Uterus (tissue), 2 donors: ENCODE measurements at regions not wholly inside any gene's neighbourhood (a gene's known extent, or its start where the extent isn't known, plus 50 kb on each side); places are given as distances from the start of the nearest gene placed in this dataset.

Experiments
- CTCF ChIP-seq, 4 experiments: fragments of 200-600 bp in 2 of 4; fragments of 450-650 bp in 2 of 4; sonication (generic) in 2 of 4; IDR thresholded peaks; one replicate each; pipeline ENCODE4 v1.5.1; 2016 to 2019; ENCODE audit warnings: antibody characterized with exemption in 4 of 4, mild to moderate bottlenecking in 2 of 4, moderate library complexity in 1 of 4
- POLR2A ChIP-seq, 2 donors: fragments of 450-650 bp; IDR thresholded peaks; one replicate each; pipeline ENCODE4 v1.6.1; 2016; ENCODE audit warnings: antibody characterized with exemption in 2 of 2, mild to moderate bottlenecking in 1 of 2, moderate library complexity in 1 of 2

GRCh38 chr22:48483764-48484528 lies 1343.7 kb downstream of the BRD1 start:
- TF ChIP-seq CTCF (IDR thresholded peaks at IDR 0.05) (no peak), POLR2A (IDR thresholded peaks at IDR 0.05) (no peak)
